ENCODE measurements at regions not wholly inside any gene's neighbourhood (a gene's known extent, or its start where the extent isn't known, plus 50 kb on each side); places are given as distances from the start of the nearest gene placed in this dataset.

- TF ChIP-seq, protein P1, sequence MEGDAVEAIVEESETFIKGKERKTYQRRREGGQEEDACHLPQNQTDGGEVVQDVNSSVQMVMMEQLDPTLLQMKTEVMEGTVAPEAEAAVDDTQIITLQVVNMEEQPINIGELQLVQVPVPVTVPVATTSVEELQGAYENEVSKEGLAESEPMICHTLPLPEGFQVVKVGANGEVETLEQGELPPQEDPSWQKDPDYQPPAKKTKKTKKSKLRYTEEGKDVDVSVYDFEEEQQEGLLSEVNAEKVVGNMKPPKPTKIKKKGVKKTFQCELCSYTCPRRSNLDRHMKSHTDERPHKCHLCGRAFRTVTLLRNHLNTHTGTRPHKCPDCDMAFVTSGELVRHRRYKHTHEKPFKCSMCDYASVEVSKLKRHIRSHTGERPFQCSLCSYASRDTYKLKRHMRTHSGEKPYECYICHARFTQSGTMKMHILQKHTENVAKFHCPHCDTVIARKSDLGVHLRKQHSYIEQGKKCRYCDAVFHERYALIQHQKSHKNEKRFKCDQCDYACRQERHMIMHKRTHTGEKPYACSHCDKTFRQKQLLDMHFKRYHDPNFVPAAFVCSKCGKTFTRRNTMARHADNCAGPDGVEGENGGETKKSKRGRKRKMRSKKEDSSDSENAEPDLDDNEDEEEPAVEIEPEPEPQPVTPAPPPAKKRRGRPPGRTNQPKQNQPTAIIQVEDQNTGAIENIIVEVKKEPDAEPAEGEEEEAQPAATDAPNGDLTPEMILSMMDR (IDR thresholded peaks at IDR 0.05), result no peak
- TF ChIP-seq POLR2A (IDR thresholded peaks at IDR 0.05), result no peak
Measured at GRCh38 chr2:216942016-216942415, 82.2 kb upstream of the TNP1 start.
